Uterus (tissue), 2 donors: ENCODE measurements at regions not wholly inside any gene's neighbourhood (a gene's known extent, or its start where the extent isn't known, plus 50 kb on each side); places are given as distances from the start of the nearest gene placed in this dataset.

ENCODE experiments used
- POLR2A ChIP-seq, 2 donors: fragments of 450-650 bp; IDR thresholded peaks; one replicate each; pipeline ENCODE4 v1.6.1; 2016; ENCODE audit warnings: antibody characterized with exemption in 2 of 2, mild to moderate bottlenecking in 1 of 2, moderate library complexity in 1 of 2
- TF ChIP-seq, protein P1 (sequence below), 4 experiments: fragments of 200-600 bp in 2 of 4; fragments of 450-650 bp in 2 of 4; sonication (generic) in 2 of 4; IDR thresholded peaks; one replicate each; pipeline ENCODE4 v1.5.1; 2016 to 2019; ENCODE audit warnings: antibody characterized with exemption in 4 of 4, mild to moderate bottlenecking in 2 of 4, moderate library complexity in 1 of 4

DNA sequence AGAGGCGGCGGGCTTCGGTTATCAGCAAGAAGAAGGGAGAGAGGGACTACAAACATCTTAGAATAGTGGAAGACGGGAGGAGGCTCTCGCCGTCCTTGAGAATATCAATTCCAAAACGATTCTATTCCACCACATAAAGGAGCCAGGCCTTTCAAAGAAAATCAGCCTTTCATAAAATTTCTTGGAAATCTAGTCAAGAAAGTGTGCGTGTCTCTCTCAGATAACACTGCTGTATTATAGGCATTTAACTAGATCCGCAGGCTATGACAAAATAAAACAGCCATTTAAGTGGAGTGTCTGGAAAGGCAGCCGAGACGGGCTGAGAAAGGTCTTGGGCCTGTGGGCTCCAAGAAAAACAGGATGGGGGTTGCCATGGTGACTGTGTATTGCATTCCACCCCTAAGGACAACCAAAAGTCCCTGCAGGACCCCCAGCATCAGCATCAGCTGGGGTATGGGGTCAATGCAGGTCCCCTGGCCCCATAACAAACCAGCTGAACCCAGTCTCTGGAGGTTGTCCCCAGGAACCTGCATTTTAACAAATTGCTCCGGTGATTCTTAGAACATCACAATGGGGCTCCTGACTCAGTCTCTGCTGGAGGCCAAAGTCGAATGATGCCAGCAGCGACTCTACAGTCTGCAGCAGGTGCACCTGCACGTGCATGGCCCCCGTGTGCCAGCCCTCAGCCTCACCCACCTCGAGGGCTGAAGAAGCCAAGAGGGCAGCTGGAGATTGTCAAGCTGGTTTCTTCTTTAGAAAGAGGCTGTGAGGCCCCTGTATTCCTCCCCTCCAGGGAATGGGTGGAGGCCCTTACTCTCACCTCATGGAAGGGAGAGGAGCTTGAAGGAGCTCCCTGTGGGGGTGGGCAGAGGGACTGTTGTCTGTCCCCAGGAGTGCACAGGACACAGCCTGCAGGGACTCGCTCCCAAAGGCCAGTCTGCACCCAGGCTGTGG is 287.4 kb downstream of the NPHP4 start:
- TF ChIP-seq POLR2A (IDR thresholded peaks at IDR 0.05): no peak
- TF ChIP-seq, protein P1, sequence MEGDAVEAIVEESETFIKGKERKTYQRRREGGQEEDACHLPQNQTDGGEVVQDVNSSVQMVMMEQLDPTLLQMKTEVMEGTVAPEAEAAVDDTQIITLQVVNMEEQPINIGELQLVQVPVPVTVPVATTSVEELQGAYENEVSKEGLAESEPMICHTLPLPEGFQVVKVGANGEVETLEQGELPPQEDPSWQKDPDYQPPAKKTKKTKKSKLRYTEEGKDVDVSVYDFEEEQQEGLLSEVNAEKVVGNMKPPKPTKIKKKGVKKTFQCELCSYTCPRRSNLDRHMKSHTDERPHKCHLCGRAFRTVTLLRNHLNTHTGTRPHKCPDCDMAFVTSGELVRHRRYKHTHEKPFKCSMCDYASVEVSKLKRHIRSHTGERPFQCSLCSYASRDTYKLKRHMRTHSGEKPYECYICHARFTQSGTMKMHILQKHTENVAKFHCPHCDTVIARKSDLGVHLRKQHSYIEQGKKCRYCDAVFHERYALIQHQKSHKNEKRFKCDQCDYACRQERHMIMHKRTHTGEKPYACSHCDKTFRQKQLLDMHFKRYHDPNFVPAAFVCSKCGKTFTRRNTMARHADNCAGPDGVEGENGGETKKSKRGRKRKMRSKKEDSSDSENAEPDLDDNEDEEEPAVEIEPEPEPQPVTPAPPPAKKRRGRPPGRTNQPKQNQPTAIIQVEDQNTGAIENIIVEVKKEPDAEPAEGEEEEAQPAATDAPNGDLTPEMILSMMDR (IDR thresholded peaks at IDR 0.05): no peak
